NT2/D1 (cell line): ENCODE measurements at regions not wholly inside any gene's neighbourhood (a gene's known extent, or its start where the extent isn't known, plus 50 kb on each side); places are given as distances from the start of the nearest gene placed in this dataset.

ENCODE experiments used
- SUZ12 ChIP-seq: IDR thresholded peaks from 2 replicates; pipeline ENCODE4 v1.6.1; 2011; ENCODE audit not compliant: insufficient read length, insufficient read depth; ENCODE audit errors: extremely low read depth
- YY1 ChIP-seq: IDR thresholded peaks from 2 replicates; pipeline ENCODE4 v1.6.1; 2011; ENCODE audit not compliant: insufficient read length, insufficient read depth

- TF ChIP-seq YY1 (no peak), SUZ12 (no peak)
Measured at GRCh38 chr16:82263521-82264143, 93.6 kb upstream of the MPHOSPH6 start.
